ENCODE measurements at regions not wholly inside any gene's neighbourhood (a gene's known extent, or its start where the extent isn't known, plus 50 kb on each side); places are given as distances from the start of the nearest gene placed in this dataset.
A peak's percentile ranks its signal among the peaks of the same experiment; 100 is the strongest.

DNA sequence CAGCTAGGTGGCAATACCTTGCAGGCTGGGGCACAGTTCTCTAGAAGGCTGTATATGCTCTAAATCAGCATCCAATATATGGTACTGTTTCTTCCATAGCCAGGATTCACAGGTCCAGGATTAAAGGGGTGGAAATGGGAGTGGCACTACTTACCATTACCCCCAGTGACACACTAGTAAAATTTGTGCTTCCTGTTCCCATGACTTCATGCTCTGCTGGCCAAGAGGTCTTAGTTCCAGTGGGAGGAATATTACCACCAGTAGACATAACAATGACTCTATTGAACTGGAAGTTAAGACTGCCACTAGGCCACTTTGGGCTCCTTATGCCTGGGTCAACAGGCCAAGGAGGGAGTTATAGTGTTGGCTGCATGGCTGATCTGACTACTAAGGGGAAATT is 174.3 kb upstream of the TNFAIP3 start:
- no peak for DNase-seq
- CTCF ChIA-PET: interaction anchor here (1.0 to 2.1 kb wide), 2 partner anchors 252 to 254 kb away, joined by 3 to 5 read pairs; no protein-coding TSS in a partner anchor

DNA sequence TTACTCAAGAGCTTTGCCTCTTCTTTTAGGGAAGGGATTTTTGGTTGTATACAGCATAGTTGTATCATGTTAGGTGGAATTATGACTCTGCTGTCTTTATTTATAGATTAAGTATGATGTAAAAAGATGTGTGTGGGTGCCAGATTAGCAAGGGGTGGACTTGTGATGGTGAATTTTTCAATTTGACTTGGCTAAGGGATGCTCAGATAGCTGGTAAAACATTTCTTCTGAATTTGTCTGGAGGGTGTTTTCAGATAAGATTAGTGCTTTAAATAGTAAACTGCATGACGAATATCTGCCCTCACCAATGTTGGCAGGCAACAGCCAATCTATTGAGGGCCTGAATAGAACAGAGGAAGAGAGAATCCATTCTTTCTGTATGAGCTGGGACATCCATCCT is 173.3 kb upstream of the TNFAIP3 start:
- 100% methylated on average over 1 of the region's 1 CpG for WGBS (ENCODE audit: insufficient coverage)
- Histone ChIP-seq H3K27me3 (replicated peaks in 2 of 5; ENCODE audit: control insufficient read depth in 4 of 5, insufficient read depth in 5 of 5, low read length in 4 of 5) (no peaks in the 10 kb centered on the region), H3K4me3 (ENCODE audit: control insufficient read depth in 1 of 7, extremely low read depth in 1 of 7, insufficient read depth in 4 of 7, low read depth in 2 of 7, low read length in 6 of 7) (no peak overlapping the region), H3K27ac (ENCODE audit: insufficient read depth in 1 of 2, low read depth in 1 of 2, low read length in 2 of 2, poor library complexity in 1 of 2, severe bottlenecking in 2 of 2) (no peak overlapping the region), H3K9me3 (ENCODE audit: control extremely low read depth in 1 of 5, control insufficient read depth in 4 of 5, insufficient read depth in 2 of 5, low read depth in 1 of 5, low read length in 4 of 5) (no peaks in the 10 kb centered on the region), H3K36me3 (ENCODE audit: control insufficient read depth in 4 of 4, insufficient read depth in 4 of 4, low read length in 3 of 4) (no peaks in the 10 kb centered on the region), H3K4me1 (ENCODE audit: control extremely low read depth in 1 of 4, control insufficient read depth in 4 of 4, insufficient read depth in 4 of 4, low read length in 3 of 4) (peaks cover 0 to 5% (median 4%) of the 10 kb centered on the region in 4 experiments)
- CTCF ChIA-PET: interaction anchor here (0.6 to 2.1 kb wide), 7 partner anchors 11 to 652 kb away, joined by 3 to 5 read pairs (median 3); no protein-coding TSS in a partner anchor
- POLR2A ChIA-PET: no interaction called here
- DNase-seq: peak in 2 of 3 donors; percentile 32 to 52

More for the DNA sequence above, 174.3 kb upstream of the TNFAIP3 start:
- Histone ChIP-seq H3K4me3 (ENCODE audit: control insufficient read depth in 1 of 7, extremely low read depth in 1 of 7, insufficient read depth in 4 of 7, low read depth in 2 of 7, low read length in 6 of 7) (no peak overlapping the region), H3K27me3 (replicated peaks in 2 of 5; ENCODE audit: control insufficient read depth in 4 of 5, insufficient read depth in 5 of 5, low read length in 4 of 5) (no peaks in the 10 kb centered on the region), H3K36me3 (ENCODE audit: control insufficient read depth in 4 of 4, insufficient read depth in 4 of 4, low read length in 3 of 4) (no peaks in the 10 kb centered on the region), H3K27ac (ENCODE audit: insufficient read depth in 1 of 2, low read depth in 1 of 2, low read length in 2 of 2, poor library complexity in 1 of 2, severe bottlenecking in 2 of 2) (no peak overlapping the region), H3K4me1 (ENCODE audit: control extremely low read depth in 1 of 4, control insufficient read depth in 4 of 4, insufficient read depth in 4 of 4, low read length in 3 of 4) (no peaks in the 10 kb centered on the region), H3K9me3 (ENCODE audit: control extremely low read depth in 1 of 5, control insufficient read depth in 4 of 5, insufficient read depth in 2 of 5, low read depth in 1 of 5, low read length in 4 of 5) (no peaks in the 10 kb centered on the region)
- POLR2A ChIA-PET: no interaction called here

DNA sequence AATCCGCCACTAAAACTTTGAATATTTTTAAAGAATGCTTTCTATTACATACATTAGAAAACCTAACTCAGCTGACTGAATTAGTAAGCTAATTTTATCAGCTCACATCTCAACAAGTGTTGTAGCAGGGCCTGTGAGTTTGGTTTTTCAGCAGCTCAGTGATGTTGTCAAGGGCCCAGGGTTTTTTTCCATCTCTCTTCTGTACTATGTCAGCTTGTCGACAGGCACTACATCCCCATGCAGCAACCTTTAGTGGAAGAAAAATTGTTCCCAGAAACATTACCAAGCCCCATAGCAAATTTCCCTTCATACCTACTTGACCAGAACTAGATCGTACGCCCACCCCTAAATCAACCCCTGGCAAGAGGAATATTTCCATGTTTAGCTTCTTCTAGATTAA is 170.3 kb upstream of the TNFAIP3 start:
- ChIA-PET POLR2A (no interaction called here), CTCF (interaction anchor here (0.9 to 4.0 kb wide), 5 partner anchors 8 to 248 kb away, joined by 3 to 28 read pairs (median 3); no protein-coding TSS in a partner anchor)
- Histone ChIP-seq H3K4me3 (ENCODE audit: control insufficient read depth in 1 of 7, extremely low read depth in 1 of 7, insufficient read depth in 4 of 7, low read depth in 2 of 7, low read length in 6 of 7) (no peak overlapping the region), H3K27ac (ENCODE audit: insufficient read depth in 1 of 2, low read depth in 1 of 2, low read length in 2 of 2, poor library complexity in 1 of 2, severe bottlenecking in 2 of 2) (no peak overlapping the region), H3K9me3 (ENCODE audit: control extremely low read depth in 1 of 5, control insufficient read depth in 4 of 5, insufficient read depth in 2 of 5, low read depth in 1 of 5, low read length in 4 of 5) (no peaks in the 10 kb centered on the region), H3K4me1 (ENCODE audit: control extremely low read depth in 1 of 4, control insufficient read depth in 4 of 4, insufficient read depth in 4 of 4, low read length in 3 of 4) (peaks cover 0 to 16% (median 14%) of the 10 kb centered on the region in 4 experiments), H3K36me3 (ENCODE audit: control insufficient read depth in 4 of 4, insufficient read depth in 4 of 4, low read length in 3 of 4) (no peaks in the 10 kb centered on the region), H3K27me3 (replicated peaks in 2 of 5; ENCODE audit: control insufficient read depth in 4 of 5, insufficient read depth in 5 of 5, low read length in 4 of 5) (no peaks in the 10 kb centered on the region)
- 96% methylated on average over 3 of the region's 4 CpGs for WGBS (ENCODE audit: insufficient coverage)
- no peak for DNase-seq

- H3K4me1 ChIP-seq (ENCODE audit: control extremely low read depth in 1 of 4, control insufficient read depth in 4 of 4, insufficient read depth in 4 of 4, low read length in 3 of 4): peaks cover 0 to 16% (median 14%) of the 10 kb centered on the region in 4 experiments
- 100% methylated on average over 1 of the region's 2 CpGs for WGBS (ENCODE audit: insufficient coverage)
- H3K36me3 ChIP-seq (ENCODE audit: control insufficient read depth in 4 of 4, insufficient read depth in 4 of 4, low read length in 3 of 4): no peaks in the 10 kb centered on the region
- no peak overlapping the region for H3K4me3 ChIP-seq (ENCODE audit: control insufficient read depth in 1 of 7, extremely low read depth in 1 of 7, insufficient read depth in 4 of 7, low read depth in 2 of 7, low read length in 6 of 7)
- no peak for DNase-seq
- POLR2A ChIA-PET: no interaction called here
- H3K9me3 ChIP-seq (ENCODE audit: control extremely low read depth in 1 of 5, control insufficient read depth in 4 of 5, insufficient read depth in 2 of 5, low read depth in 1 of 5, low read length in 4 of 5): no peaks in the 10 kb centered on the region
- H3K27ac ChIP-seq (ENCODE audit: insufficient read depth in 1 of 2, low read depth in 1 of 2, low read length in 2 of 2, poor library complexity in 1 of 2, severe bottlenecking in 2 of 2): no peak overlapping the region
- CTCF ChIA-PET: interaction anchor here (0.6 to 4.0 kb wide), 10 partner anchors 7 to 475 kb away, joined by 3 to 28 read pairs (median 3); no protein-coding TSS in a partner anchor
- no peaks in the 10 kb centered on the region for H3K27me3 ChIP-seq (replicated peaks in 2 of 5; ENCODE audit: control insufficient read depth in 4 of 5, insufficient read depth in 5 of 5, low read length in 4 of 5)
Observed at GRCh38 chr6:137697267-137697938, 169.7 kb upstream of the TNFAIP3 start.

DNA sequence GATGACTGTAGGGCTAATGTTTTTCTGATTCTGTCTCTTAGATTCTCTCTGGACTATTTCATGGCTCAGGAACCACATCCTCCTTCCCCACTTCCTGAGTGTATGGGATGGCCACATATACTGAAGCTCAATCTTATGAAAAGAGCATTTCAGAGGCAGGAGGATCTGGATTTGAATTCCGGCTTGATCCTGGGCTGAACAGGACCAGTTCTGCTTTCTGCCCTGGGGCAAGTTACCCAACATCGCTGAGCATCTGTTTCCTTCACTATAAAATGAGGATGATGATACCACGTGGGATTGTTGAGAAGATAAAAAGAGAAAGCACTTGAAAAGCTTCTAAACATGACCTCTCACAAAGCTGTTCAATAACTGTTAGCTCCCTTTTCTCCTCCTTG is 168.4 kb upstream of the TNFAIP3 start:
- H3K4me1 ChIP-seq (ENCODE audit: control extremely low read depth in 1 of 4, control insufficient read depth in 4 of 4, insufficient read depth in 4 of 4, low read length in 3 of 4): peaks cover 0 to 16% (median 14%) of the 10 kb centered on the region in 4 experiments
- ChIA-PET CTCF (interaction anchor here (1.2 to 4.0 kb wide), 10 partner anchors 9 to 476 kb away, joined by 3 to 28 read pairs (median 4); partner anchors contain the start of gene TNFAIP3), POLR2A (no interaction called here)
- H3K36me3 ChIP-seq (ENCODE audit: control insufficient read depth in 4 of 4, insufficient read depth in 4 of 4, low read length in 3 of 4): no peaks in the 10 kb centered on the region
- H3K9me3 ChIP-seq (ENCODE audit: control extremely low read depth in 1 of 5, control insufficient read depth in 4 of 5, insufficient read depth in 2 of 5, low read depth in 1 of 5, low read length in 4 of 5): no peaks in the 10 kb centered on the region
- WGBS (ENCODE audit: insufficient coverage): 89% methylated on average over 1 of the region's 3 CpGs
- H3K4me3 ChIP-seq (ENCODE audit: control insufficient read depth in 1 of 7, extremely low read depth in 1 of 7, insufficient read depth in 4 of 7, low read depth in 2 of 7, low read length in 6 of 7): peak overlapping the region in 2 of 7 experiments; percentile 2 to 31
- peak; percentile 38 to 92 (median 88) for DNase-seq
- H3K27me3 ChIP-seq (replicated peaks in 2 of 5; ENCODE audit: control insufficient read depth in 4 of 5, insufficient read depth in 5 of 5, low read length in 4 of 5): no peaks in the 10 kb centered on the region
- no peak overlapping the region for H3K27ac ChIP-seq (ENCODE audit: insufficient read depth in 1 of 2, low read depth in 1 of 2, low read length in 2 of 2, poor library complexity in 1 of 2, severe bottlenecking in 2 of 2)

DNA sequence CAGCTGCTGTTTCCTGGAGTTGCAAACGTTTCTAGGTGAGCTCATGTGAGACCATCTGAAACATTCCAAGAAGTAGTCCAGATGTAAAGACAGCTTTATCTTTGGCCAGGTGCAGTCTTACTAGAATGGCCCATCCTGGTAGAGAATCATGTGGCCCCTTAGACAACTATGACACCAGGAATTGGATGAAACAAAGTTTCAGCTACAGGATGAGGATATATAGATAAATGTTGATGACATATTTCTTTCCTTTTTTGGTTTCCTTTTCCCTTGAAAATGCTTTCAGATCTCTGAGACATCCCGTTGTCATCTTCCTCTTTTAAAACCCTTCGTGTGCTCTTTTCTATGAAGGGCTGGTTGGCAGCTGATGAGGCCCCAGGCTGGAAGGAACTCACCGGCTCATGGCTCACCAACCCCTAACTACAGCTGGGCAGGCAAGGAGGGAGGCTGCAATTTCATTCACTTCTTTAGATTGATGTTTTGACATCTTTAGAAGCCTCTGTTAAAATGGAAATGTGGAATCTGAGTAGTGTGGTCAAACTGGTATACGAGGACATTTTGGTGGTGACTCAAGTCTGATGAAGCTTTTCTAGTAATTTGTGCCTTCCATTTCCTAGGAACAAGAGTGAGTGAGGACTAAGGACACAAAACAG is 167.9 kb upstream of the TNFAIP3 start:
- Histone ChIP-seq H3K36me3 (ENCODE audit: control insufficient read depth in 4 of 4, insufficient read depth in 4 of 4, low read length in 3 of 4) (no peaks in the 10 kb centered on the region), H3K4me3 (ENCODE audit: control insufficient read depth in 1 of 7, extremely low read depth in 1 of 7, insufficient read depth in 4 of 7, low read depth in 2 of 7, low read length in 6 of 7) (peak overlapping the region in 2 of 7 experiments; percentile 2 to 31), H3K4me1 (ENCODE audit: control extremely low read depth in 1 of 4, control insufficient read depth in 4 of 4, insufficient read depth in 4 of 4, low read length in 3 of 4) (peaks cover 0 to 16% (median 14%) of the 10 kb centered on the region in 4 experiments), H3K27me3 (replicated peaks in 2 of 5; ENCODE audit: control insufficient read depth in 4 of 5, insufficient read depth in 5 of 5, low read length in 4 of 5) (no peaks in the 10 kb centered on the region), H3K27ac (ENCODE audit: insufficient read depth in 1 of 2, low read depth in 1 of 2, low read length in 2 of 2, poor library complexity in 1 of 2, severe bottlenecking in 2 of 2) (no peak overlapping the region), H3K9me3 (ENCODE audit: control extremely low read depth in 1 of 5, control insufficient read depth in 4 of 5, insufficient read depth in 2 of 5, low read depth in 1 of 5, low read length in 4 of 5) (no peaks in the 10 kb centered on the region)
- DNase-seq: peak; percentile 34 to 86 (median 82)
- ChIA-PET POLR2A (interaction anchor here (0.6 kb wide), 1 partner anchor 362 kb away, joined by 4 read pairs; no protein-coding TSS in a partner anchor), CTCF (interaction anchor here (0.9 to 4.0 kb wide), 11 partner anchors 9 to 477 kb away, joined by 3 to 28 read pairs (median 4); partner anchors contain the start of gene TNFAIP3)
- whole genome bisulfite sequencing (ENCODE audit: insufficient coverage): 38% methylated on average over 2 of the region's 5 CpGs

- H3K9me3 ChIP-seq (ENCODE audit: control extremely low read depth in 1 of 5, control insufficient read depth in 4 of 5, insufficient read depth in 2 of 5, low read depth in 1 of 5, low read length in 4 of 5): no peaks in the 10 kb centered on the region
- H3K27me3 ChIP-seq (replicated peaks in 2 of 5; ENCODE audit: control insufficient read depth in 4 of 5, insufficient read depth in 5 of 5, low read length in 4 of 5): no peaks in the 10 kb centered on the region
- no peak overlapping the region for H3K27ac ChIP-seq (ENCODE audit: insufficient read depth in 1 of 2, low read depth in 1 of 2, low read length in 2 of 2, poor library complexity in 1 of 2, severe bottlenecking in 2 of 2)
- no peak overlapping the region for H3K4me3 ChIP-seq (ENCODE audit: control insufficient read depth in 1 of 7, extremely low read depth in 1 of 7, insufficient read depth in 4 of 7, low read depth in 2 of 7, low read length in 6 of 7)
- ChIA-PET CTCF (interaction anchor here (1.0 to 2.2 kb wide), 5 partner anchors 8 to 281 kb away, joined by 3 to 6 read pairs (median 4); no protein-coding TSS in a partner anchor), POLR2A (no interaction called here)
- no peak for DNase-seq
- H3K36me3 ChIP-seq (ENCODE audit: control insufficient read depth in 4 of 4, insufficient read depth in 4 of 4, low read length in 3 of 4): no peaks in the 10 kb centered on the region
- WGBS (ENCODE audit: insufficient coverage): 100% methylated on average over 1 of the region's 1 CpG
- peaks cover 0 to 20% (median 14%) of the 10 kb centered on the region in 4 experiments for H3K4me1 ChIP-seq (ENCODE audit: control extremely low read depth in 1 of 4, control insufficient read depth in 4 of 4, insufficient read depth in 4 of 4, low read length in 3 of 4)
Observed at GRCh38 chr6:137700161-137700560, 166.9 kb upstream of the TNFAIP3 start.

Measured in common myeloid progenitor, CD34-positive (primary cell).